Osteocyte (in vitro differentiated cells): ENCODE measurements at regions not wholly inside any gene's neighbourhood (a gene's known extent, or its start where the extent isn't known, plus 50 kb on each side); places are given as distances from the start of the nearest gene placed in this dataset.
"Not testable (repeated sequence)": the region's sequence is repeated elsewhere in the genome, so short reads cannot be mapped to it uniquely, and the experiment has no call there.

Experiments used
- DNase-seq: peaks from one replicate; pipeline ENCODE4 v3.0.0; 2021; ENCODE audit warnings: mixed read lengths; ENCODE audit not compliant: unreplicated experiment; ENCODE audit errors: extremely low spot score
- H3K27ac Mint-ChIP-seq: one replicate; pipeline ENCODE4 v1.8.0; 2021; ENCODE audit warnings: mild to moderate bottlenecking, mixed read lengths; ENCODE audit not compliant: unreplicated experiment
- H3K27me3 Mint-ChIP-seq: one replicate; pipeline ENCODE4 v1.8.0; 2021; ENCODE audit warnings: mixed read lengths; ENCODE audit not compliant: unreplicated experiment
- H3K36me3 Mint-ChIP-seq: one replicate; pipeline ENCODE4 v1.8.0; 2021; ENCODE audit warnings: mixed read lengths; ENCODE audit not compliant: unreplicated experiment
- H3K4me1 Mint-ChIP-seq: one replicate; pipeline ENCODE4 v1.8.0; 2021; ENCODE audit warnings: mixed read lengths; ENCODE audit not compliant: unreplicated experiment
- H3K4me3 Mint-ChIP-seq: one replicate; pipeline ENCODE4 v1.8.0; 2021; ENCODE audit warnings: mild to moderate bottlenecking, moderate library complexity, mixed read lengths; ENCODE audit not compliant: unreplicated experiment
- H3K9me3 Mint-ChIP-seq: one replicate; pipeline ENCODE4 v1.8.0; 2021; ENCODE audit warnings: mixed read lengths; ENCODE audit not compliant: unreplicated experiment
- TF ChIP-seq, protein P1 (sequence below): fragments of 200-600 bp; sonication (generic); IDR thresholded peaks from 2 replicates; pipeline ENCODE4 v1.5.0; 2021; ENCODE audit warnings: antibody characterized with exemption, mild to moderate bottlenecking, moderate library complexity

DNA sequence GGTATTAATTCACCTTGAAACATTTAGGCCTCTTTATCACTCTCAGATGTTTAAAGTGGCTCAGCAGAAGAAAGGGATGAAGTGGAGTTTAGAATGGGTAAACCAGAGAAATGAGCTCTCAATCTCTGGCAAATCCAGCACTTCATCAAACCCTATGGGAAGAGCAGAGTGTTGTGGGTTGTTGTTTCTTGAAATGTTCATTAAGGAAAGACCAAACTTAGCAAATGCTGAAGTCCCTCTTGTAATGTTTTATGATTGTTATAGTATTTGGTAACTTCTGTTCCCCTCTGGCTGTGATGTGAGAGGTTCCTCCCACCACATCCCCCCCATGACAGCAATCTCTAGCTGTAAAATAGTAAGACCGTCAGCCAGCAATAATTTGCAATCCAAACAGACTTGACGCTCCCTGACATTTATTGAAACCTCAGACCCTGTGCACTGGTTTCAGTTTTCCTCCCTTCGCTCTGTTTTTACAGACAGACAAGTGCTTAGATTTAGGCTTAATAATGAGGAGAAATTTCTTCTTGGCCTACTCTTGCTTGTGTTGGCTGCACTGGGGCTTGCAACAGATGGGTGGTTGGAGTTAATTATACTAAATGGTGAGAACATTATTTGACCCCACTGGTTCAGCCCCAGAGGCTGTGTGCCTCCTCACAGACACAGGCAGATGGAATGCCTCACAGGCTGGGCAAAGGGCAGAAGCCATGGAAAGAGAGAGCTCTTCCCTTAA lies 609.4 kb upstream of the SOX9 start:
- Mint-ChIP-seq H3K4me3 (no peak overlapping the region), H3K4me1 (peaks cover 22% of the 10 kb centered on the region), H3K36me3 (no peaks in the 10 kb centered on the region), H3K9me3 (no peaks in the 10 kb centered on the region), H3K27ac (peak overlapping the region; percentile 56), H3K27me3 (peaks cover 13% of the 10 kb centered on the region)
- no peak for DNase-seq
- TF ChIP-seq, protein P1, sequence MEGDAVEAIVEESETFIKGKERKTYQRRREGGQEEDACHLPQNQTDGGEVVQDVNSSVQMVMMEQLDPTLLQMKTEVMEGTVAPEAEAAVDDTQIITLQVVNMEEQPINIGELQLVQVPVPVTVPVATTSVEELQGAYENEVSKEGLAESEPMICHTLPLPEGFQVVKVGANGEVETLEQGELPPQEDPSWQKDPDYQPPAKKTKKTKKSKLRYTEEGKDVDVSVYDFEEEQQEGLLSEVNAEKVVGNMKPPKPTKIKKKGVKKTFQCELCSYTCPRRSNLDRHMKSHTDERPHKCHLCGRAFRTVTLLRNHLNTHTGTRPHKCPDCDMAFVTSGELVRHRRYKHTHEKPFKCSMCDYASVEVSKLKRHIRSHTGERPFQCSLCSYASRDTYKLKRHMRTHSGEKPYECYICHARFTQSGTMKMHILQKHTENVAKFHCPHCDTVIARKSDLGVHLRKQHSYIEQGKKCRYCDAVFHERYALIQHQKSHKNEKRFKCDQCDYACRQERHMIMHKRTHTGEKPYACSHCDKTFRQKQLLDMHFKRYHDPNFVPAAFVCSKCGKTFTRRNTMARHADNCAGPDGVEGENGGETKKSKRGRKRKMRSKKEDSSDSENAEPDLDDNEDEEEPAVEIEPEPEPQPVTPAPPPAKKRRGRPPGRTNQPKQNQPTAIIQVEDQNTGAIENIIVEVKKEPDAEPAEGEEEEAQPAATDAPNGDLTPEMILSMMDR: no peak

DNA sequence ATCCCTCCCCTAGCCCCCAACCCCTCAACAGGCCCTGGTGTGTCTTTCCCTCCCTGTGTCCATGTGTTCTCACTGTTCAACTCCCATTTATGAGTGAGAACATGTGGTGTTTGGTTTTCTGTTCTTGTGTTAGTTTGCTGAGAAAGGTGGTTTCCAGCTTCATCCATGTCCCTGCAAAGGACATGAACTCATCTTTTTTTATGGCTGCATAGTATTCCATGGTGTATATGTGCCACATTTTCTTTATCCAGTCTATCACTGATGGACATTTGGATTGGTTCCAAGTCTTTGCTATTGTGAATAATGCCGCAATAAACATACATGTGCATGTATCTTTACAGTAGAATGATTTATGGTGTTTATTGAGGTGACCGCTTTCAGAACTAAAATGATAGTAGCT lies 607.1 kb upstream of the SOX9 start:
- H3K27me3 Mint-ChIP-seq: peaks cover 11% of the 10 kb centered on the region
- H3K27ac Mint-ChIP-seq, H3K36me3 Mint-ChIP-seq, H3K9me3 Mint-ChIP-seq, H3K4me3 Mint-ChIP-seq, DNase-seq: not testable (repeated sequence)
- peaks cover 22% of the 10 kb centered on the region for H3K4me1 Mint-ChIP-seq

DNA sequence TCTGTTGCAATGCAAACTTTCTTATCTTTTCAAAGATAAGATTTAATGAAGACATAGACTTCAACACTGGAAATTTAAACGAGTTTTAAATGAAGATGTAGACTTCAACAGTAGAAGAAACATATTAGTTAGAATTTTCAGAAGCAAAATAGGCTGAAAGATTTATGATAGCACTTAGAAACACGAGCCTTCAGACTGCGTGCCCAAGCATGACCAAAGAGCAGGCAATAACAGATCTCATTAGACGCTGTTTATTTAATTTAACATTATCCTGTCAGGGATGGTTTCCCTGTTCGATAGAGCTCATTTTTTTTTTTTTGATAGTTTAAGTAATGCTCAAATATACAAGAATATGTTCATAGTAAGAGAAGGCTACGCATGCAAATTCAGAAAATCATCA lies 604.7 kb upstream of the SOX9 start:
- no peak overlapping the region for H3K27ac Mint-ChIP-seq
- TF ChIP-seq, protein P1: no peak
- H3K36me3 Mint-ChIP-seq: no peaks in the 10 kb centered on the region
- peaks cover 10% of the 10 kb centered on the region for H3K4me1 Mint-ChIP-seq
- DNase-seq: no peak
- peaks cover 12% of the 10 kb centered on the region for H3K27me3 Mint-ChIP-seq
- H3K4me3 Mint-ChIP-seq: no peak overlapping the region
- H3K9me3 Mint-ChIP-seq: no peaks in the 10 kb centered on the region

DNA sequence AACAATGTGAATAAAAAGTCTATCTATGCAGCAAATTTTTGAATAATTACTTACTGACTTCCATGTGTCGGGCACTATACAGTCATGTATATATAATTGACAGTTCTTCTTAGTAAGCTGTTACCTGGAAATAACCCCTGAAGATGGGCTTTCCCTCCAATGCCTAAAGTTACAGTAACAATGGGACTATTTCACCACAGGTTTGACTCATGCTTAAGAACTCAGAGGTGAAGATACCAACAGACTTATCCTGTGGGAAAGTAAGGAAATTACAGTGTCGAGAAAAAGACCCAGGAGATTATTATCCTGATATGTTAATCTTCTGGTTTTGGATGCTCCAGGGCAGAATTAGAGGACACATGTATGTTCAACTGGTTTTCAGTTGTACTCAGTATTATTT lies 601.5 kb upstream of the SOX9 start:
- no peak overlapping the region for H3K4me3 Mint-ChIP-seq
- no peaks in the 10 kb centered on the region for H3K36me3 Mint-ChIP-seq
- no peaks in the 10 kb centered on the region for H3K4me1 Mint-ChIP-seq
- TF ChIP-seq, protein P1: no peak
- H3K27ac Mint-ChIP-seq: no peak overlapping the region
- H3K27me3 Mint-ChIP-seq: peaks cover 17% of the 10 kb centered on the region
- H3K9me3 Mint-ChIP-seq: no peaks in the 10 kb centered on the region
- no peak for DNase-seq

DNA sequence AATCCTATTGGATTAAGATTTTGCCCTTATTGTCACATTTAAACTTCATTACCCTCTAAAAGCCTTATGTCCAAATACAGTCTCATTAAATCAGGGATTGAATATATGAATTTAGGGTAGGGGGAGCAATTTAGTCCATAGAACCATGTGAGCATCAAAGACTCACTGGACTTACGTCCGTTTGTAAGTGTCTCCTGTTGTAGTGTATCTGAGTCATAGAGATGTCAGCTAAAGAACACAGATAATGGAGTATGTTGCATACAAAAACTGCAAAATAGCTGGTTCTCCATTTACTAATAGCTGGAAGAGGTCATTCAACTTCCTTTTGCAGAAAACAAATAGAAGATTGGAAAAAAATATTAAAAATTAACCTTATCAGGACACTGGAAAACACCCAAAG lies 599.1 kb upstream of the SOX9 start:
- no peaks in the 10 kb centered on the region for H3K36me3 Mint-ChIP-seq
- no peaks in the 10 kb centered on the region for H3K9me3 Mint-ChIP-seq
- no peak overlapping the region for H3K27ac Mint-ChIP-seq
- H3K27me3 Mint-ChIP-seq: peaks cover 10% of the 10 kb centered on the region
- TF ChIP-seq, protein P1: no peak
- H3K4me3 Mint-ChIP-seq: no peak overlapping the region
- no peaks in the 10 kb centered on the region for H3K4me1 Mint-ChIP-seq
- DNase-seq: no peak
